Skin epidermis (tissue), 12 donors: ENCODE measurements at regions not wholly inside any gene's neighbourhood (a gene's known extent, or its start where the extent isn't known, plus 50 kb on each side); places are given as distances from the start of the nearest gene placed in this dataset.
"Not testable (repeated sequence)": the region's sequence is repeated elsewhere in the genome, so short reads cannot be mapped to it uniquely, and the experiment has no call there.

Experiments
- H3K27ac ChIP-seq, 21 experiments: fragments of 200-600 bp; sonication (generic) in 11 of 21; one replicate each; pipeline ENCODE4 v1.5.0; 2020; ENCODE audit warnings: mild to moderate bottlenecking in 3 of 21, inconsistent platforms in 2 of 21, moderate library complexity in 2 of 21
- H3K4me3 ChIP-seq, 7 experiments: fragments of 200-600 bp; sonication (generic) in 2 of 7; one replicate each; pipeline ENCODE4 v1.5.0; 2020; ENCODE audit warnings: inconsistent platforms in 2 of 7, mild to moderate bottlenecking in 2 of 7, moderate library complexity in 1 of 7

DNA sequence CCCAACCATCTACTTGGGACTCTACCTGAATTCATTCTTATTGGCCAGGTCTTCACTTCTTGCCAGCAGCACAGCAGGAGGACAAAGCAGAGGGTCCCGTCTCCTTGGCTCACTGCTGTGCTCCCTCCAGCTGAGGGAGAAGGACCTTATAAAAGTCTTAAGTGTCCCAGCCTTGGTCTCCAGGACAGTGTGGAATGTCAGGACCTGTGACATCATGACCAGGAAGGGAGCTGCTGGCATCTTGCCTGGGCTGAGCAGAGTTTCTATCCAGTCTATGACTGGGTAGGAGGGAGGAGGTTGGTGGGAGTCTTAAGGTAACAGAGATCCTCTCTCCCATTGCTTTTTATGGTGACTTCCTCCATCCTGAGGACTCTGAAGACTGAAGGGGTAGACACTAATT lies 56.6 kb upstream of the ANKRD10 start:
- no peak overlapping the region for H3K27ac ChIP-seq
- no peak overlapping the region for H3K4me3 ChIP-seq

DNA sequence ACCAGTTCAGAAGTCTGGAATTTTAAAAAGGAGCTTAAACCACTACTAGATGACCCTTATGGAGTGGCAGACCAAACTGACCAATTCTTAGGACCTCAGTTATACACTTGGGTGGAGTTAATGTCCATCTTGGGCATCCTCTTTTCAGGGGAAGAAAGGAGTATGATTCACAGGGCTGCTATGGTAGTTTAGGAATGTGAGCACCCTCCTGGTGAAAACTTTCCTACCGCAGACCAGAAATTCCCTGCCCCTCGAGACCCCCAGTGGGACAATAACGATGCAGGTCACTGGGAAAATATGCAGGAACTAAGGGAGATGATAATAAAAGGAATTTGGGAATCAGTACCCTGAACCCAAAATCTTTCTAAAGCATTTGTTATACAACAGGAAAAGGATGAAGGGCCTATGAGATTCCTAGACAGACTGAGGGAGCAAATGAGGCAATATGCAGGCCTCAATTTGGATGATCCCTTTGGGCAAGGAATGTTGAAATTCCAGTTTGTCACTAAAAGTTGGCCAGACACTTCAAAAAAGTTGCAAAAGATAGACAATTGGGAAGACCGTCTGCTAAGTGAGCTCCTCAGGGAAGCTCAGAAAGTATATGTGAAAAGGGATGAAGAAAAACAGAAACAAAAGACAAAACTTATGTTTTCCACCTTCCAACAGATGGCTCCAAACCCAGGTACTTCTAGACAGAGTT lies 52.4 kb upstream of the ANKRD10 start:
- H3K4me3 ChIP-seq, result not testable (repeated sequence)

DNA sequence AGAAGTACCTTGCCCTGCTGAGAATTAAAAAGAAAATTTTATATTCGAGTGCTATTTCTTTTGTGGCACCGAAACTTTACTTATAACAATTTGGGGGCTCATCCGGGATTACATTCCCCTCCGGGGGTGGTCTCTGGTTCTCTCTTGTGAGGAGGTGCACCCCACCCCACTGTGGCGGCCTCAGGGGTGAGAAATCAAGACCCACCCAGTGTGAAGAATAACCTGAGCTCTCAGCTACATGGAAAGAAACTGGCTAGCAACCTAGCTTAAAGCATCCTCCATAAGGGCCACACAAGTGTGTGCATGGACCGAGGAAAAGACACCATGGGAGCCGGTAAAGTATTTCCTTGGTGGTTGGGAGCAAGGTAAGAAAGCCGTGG lies 50.9 kb upstream of the ANKRD10 start:
- Histone ChIP-seq H3K4me3 (no peak overlapping the region), H3K27ac (peak overlapping the region in 1 of 21 experiments; percentile 18)

More for the DNA sequence above, 52.4 kb upstream of the ANKRD10 start:
- H3K27ac ChIP-seq, result not testable (repeated sequence)

DNA sequence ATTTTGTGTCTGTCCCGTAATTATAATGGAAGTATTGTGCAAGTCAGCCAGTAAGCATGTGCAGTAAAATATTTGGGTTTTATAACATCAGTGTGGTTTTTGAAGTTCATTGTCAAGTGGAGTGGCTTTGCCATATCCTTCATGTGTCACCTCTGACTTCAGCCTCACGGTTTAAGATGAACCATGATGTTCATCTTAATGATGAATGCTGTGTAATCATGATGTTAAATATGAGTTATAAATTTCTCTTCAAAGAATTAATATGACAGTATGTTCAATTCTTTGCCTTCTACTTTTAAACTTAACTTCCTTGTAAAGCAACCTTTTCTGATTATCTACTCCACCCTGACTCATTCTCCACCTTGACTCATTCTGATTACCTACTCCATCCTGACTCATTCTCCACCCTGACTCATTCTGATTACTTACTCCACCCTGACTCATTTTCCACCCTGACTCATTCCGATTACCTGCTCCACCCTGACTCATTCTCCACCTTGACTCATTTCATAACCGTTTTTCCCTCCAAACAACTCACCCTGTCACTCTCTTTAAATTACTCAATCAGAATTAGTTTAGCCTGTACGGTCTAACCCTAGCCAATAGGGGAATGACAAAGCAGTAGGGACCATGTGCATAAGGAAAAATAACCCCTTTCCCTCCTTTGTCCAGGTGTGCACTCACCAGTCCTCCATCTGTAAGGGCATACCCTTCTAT lies 50.3 kb upstream of the ANKRD10 start:
- Histone ChIP-seq H3K27ac (peak overlapping the region in 3 of 21 experiments; percentile 1 to 29 (median 18)), H3K4me3 (no peak overlapping the region)
